Neural cell (in vitro differentiated cells): ENCODE measurements at regions not wholly inside any gene's neighbourhood (a gene's known extent, or its start where the extent isn't known, plus 50 kb on each side); places are given as distances from the start of the nearest gene placed in this dataset.

ENCODE experiments used
- H2AFZ ChIP-seq: fragments of 200-600, 300-800 bp; sonication (generic), shearing (Covaris generic); 2 replicates; pipeline ENCODE4 v1.6.0; 2014; ENCODE audit warnings: low read depth, mild to moderate bottlenecking, antibody characterized with exemption, low read length, moderate library complexity
- H3F3A ChIP-seq: fragments of 200-600 bp; shearing (Covaris generic); 2 replicates; pipeline ENCODE4 v1.6.1; 2016; ENCODE audit warnings: mild to moderate bottlenecking, moderate library complexity, mixed read lengths, antibody characterized with exemption, low read length; ENCODE audit not compliant: insufficient read depth, poor library complexity, severe bottlenecking
- H3K27ac ChIP-seq: fragments of 200-600, 300-800 bp; sonication (generic), shearing (Covaris generic); 2 replicates; pipeline ENCODE4 v1.5.1; 2014; ENCODE audit warnings: mild to moderate bottlenecking, low read length, moderate library complexity
- H3K27me3 ChIP-seq: fragments of 300-800, 200-600 bp; sonication (generic), shearing (Covaris generic); 2 replicates; pipeline ENCODE4 v1.6.0; 2014; ENCODE audit warnings: mild to moderate bottlenecking, low read depth, low read length, moderate library complexity; ENCODE audit not compliant: insufficient read depth
- H3K36me3 ChIP-seq: fragments of 300-800, 200-600 bp; sonication (generic), shearing (Covaris generic); 2 replicates; pipeline ENCODE4 v1.5.1; 2014; ENCODE audit warnings: mild to moderate bottlenecking, antibody characterized with exemption, low read length, moderate library complexity; ENCODE audit not compliant: insufficient read depth
- H3K4me2 ChIP-seq: fragments of 300-800, 200-600 bp; sonication (generic), shearing (Covaris generic); 2 replicates; pipeline ENCODE4 v1.6.0; 2014; ENCODE audit warnings: mild to moderate bottlenecking, low read length
- H3K4me3 ChIP-seq: fragments of 300-800, 200-600 bp; sonication (generic), shearing (Covaris generic); 2 replicates; pipeline ENCODE4 v1.5.1; 2014; ENCODE audit warnings: mild to moderate bottlenecking, low read length, moderate library complexity
- H3K79me2 ChIP-seq: fragments of 200-600 bp; shearing (Covaris generic); replicated peaks from 2 replicates; pipeline ENCODE4 v1.6.0; 2014; ENCODE audit warnings: mild to moderate bottlenecking, low read length, moderate library complexity; ENCODE audit not compliant: insufficient read depth
- H3K9ac ChIP-seq: fragments of 300-800, 200-600 bp; sonication (generic), shearing (Covaris generic); 2 replicates; pipeline ENCODE4 v1.6.1; 2016; ENCODE audit warnings: mild to moderate bottlenecking, low read length, mixed read lengths
- H3K9me2 ChIP-seq: fragments of 200-600 bp; shearing (Covaris generic); 2 replicates; pipeline ENCODE4 v1.6.1; 2016; ENCODE audit warnings: mild to moderate bottlenecking, low read length, mixed read lengths; ENCODE audit not compliant: insufficient read depth
- H3K9me3 ChIP-seq: fragments of 200-600, 300-800 bp; sonication (generic), shearing (Covaris generic); 2 replicates; pipeline ENCODE4 v1.6.1; 2016; ENCODE audit warnings: mild to moderate bottlenecking, mixed run types, low read length, moderate library complexity, mixed read lengths
- H4K20me1 ChIP-seq: fragments of 200-600 bp; shearing (Covaris generic); 2 replicates; pipeline ENCODE4 v1.6.1; 2016; ENCODE audit warnings: mild to moderate bottlenecking, mixed run types; ENCODE audit not compliant: insufficient read depth
- CTCF ChIP-seq: fragments of 450-650 bp; IDR thresholded peaks from 2 replicates; pipeline ENCODE4 v1.5.1; 2014; ENCODE audit warnings: antibody characterized with exemption, mild to moderate bottlenecking, moderate library complexity; ENCODE audit not compliant: poor library complexity, severe bottlenecking
- EP300 ChIP-seq: fragments of 450-650 bp; conservative IDR thresholded peaks from 2 replicates; pipeline ENCODE4 v1.6.1; 2014; ENCODE audit warnings: antibody characterized with exemption, mild to moderate bottlenecking, moderate library complexity; ENCODE audit not compliant: poor library complexity, severe bottlenecking
- EZH2 ChIP-seq: fragments of 200-600, 300-800 bp; shearing (Covaris generic), sonication (generic); IDR thresholded peaks from 2 replicates; pipeline ENCODE4 v1.6.1; 2014; ENCODE audit warnings: antibody characterized with exemption, low read length, borderline replicate concordance, mild to moderate bottlenecking; ENCODE audit not compliant: insufficient read depth, poor library complexity, severe bottlenecking
- MXI1 ChIP-seq: fragments of 450-650 bp; conservative IDR thresholded peaks from 2 replicates; pipeline ENCODE4 v1.6.1; 2014; ENCODE audit warnings: antibody characterized with exemption, mild to moderate bottlenecking; ENCODE audit not compliant: poor library complexity, severe bottlenecking
- POLR2AphosphoS5 ChIP-seq: IDR thresholded peaks from 2 replicates; pipeline ENCODE4 v1.6.1; 2012
- RAD21 ChIP-seq: fragments of 450-650 bp; conservative IDR thresholded peaks from 2 replicates; pipeline ENCODE4 v1.6.1; 2014; ENCODE audit warnings: antibody characterized with exemption, mild to moderate bottlenecking, moderate library complexity
- REST ChIP-seq: IDR thresholded peaks from 2 replicates; pipeline ENCODE4 v1.6.1; 2012; ENCODE audit warnings: borderline replicate concordance
- SMC3 ChIP-seq: fragments of 450-650 bp; conservative IDR thresholded peaks from 2 replicates; pipeline ENCODE4 v1.6.1; 2014; ENCODE audit warnings: antibody characterized with exemption, mild to moderate bottlenecking, moderate library complexity; ENCODE audit not compliant: poor library complexity
- TAF1 ChIP-seq: IDR thresholded peaks from 2 replicates; pipeline ENCODE4 v1.6.1; 2012; ENCODE audit warnings: low read depth

GRCh38 chr5:107146901-107147300 is 523.8 kb downstream of the EFNA5 start:
- no peak overlapping the region for H3K4me2 ChIP-seq
- H4K20me1 ChIP-seq, result no peaks in the 10 kb centered on the region
- no peaks in the 10 kb centered on the region for H3K36me3 ChIP-seq
- H3K27me3 ChIP-seq, result no peaks in the 10 kb centered on the region
- no peaks in the 10 kb centered on the region for H3K79me2 ChIP-seq
- no peaks in the 10 kb centered on the region for H3K9me2 ChIP-seq
- no peaks in the 10 kb centered on the region for H3F3A ChIP-seq
- H3K9me3 ChIP-seq, result no peaks in the 10 kb centered on the region
- H2AFZ ChIP-seq, result no peak overlapping the region
- TF ChIP-seq EP300 (no peak), SMC3 (no peak), REST (no peak), CTCF (no peak), POLR2AphosphoS5 (no peak), RAD21 (no peak), MXI1 (no peak), EZH2 (no peak), TAF1 (no peak)
- H3K27ac ChIP-seq, result no peak overlapping the region
- no peak overlapping the region for H3K4me3 ChIP-seq
- no peak overlapping the region for H3K9ac ChIP-seq

GRCh38 chr5:107135391-107135790 is 535.3 kb downstream of the EFNA5 start:
- Histone ChIP-seq H3K9me3 (peaks cover 7% of the 10 kb centered on the region), H3K4me3 (no peak overlapping the region), H3F3A (no peaks in the 10 kb centered on the region), H4K20me1 (no peaks in the 10 kb centered on the region), H3K9me2 (no peaks in the 10 kb centered on the region), H2AFZ (no peak overlapping the region), H3K36me3 (no peaks in the 10 kb centered on the region), H3K27me3 (no peaks in the 10 kb centered on the region), H3K9ac (no peak overlapping the region), H3K27ac (no peak overlapping the region), H3K4me2 (no peak overlapping the region), H3K79me2 (no peaks in the 10 kb centered on the region)
- TF ChIP-seq EZH2 (no peak), POLR2AphosphoS5 (no peak), RAD21 (no peak), REST (no peak), SMC3 (no peak), TAF1 (no peak), CTCF (no peak), MXI1 (no peak), EP300 (no peak)
